Panc1 (cell line): ENCODE measurements at regions not wholly inside any gene's neighbourhood (a gene's known extent, or its start where the extent isn't known, plus 50 kb on each side); places are given as distances from the start of the nearest gene placed in this dataset.

Experiments
- POLR2AphosphoS5 ChIP-seq: IDR thresholded peaks from 2 replicates; pipeline ENCODE4 v1.6.1; 2012; ENCODE audit warnings: mild to moderate bottlenecking, low read depth, low read length, moderate library complexity
- REST ChIP-seq, 2 experiments: IDR thresholded peaks; 2 replicates each; pipeline ENCODE4 v1.6.1; 2011 to 2012; ENCODE audit warnings: low read depth in 2 of 2, control low read depth in 1 of 2, low read length in 1 of 2, mild to moderate bottlenecking in 1 of 2, moderate library complexity in 1 of 2; ENCODE audit not compliant: insufficient read depth in 1 of 2
- SIN3A ChIP-seq: IDR thresholded peaks from 2 replicates; pipeline ENCODE4 v1.6.1; 2012; ENCODE audit warnings: low read depth, mild to moderate bottlenecking, low read length, moderate library complexity, borderline replicate concordance; ENCODE audit not compliant: insufficient read depth
- TF ChIP-seq, protein P1 (sequence below): fragments of 450-650 bp; IDR thresholded peaks from 2 replicates; pipeline ENCODE4 v1.5.1; 2017; ENCODE audit warnings: mild to moderate bottlenecking

DNA sequence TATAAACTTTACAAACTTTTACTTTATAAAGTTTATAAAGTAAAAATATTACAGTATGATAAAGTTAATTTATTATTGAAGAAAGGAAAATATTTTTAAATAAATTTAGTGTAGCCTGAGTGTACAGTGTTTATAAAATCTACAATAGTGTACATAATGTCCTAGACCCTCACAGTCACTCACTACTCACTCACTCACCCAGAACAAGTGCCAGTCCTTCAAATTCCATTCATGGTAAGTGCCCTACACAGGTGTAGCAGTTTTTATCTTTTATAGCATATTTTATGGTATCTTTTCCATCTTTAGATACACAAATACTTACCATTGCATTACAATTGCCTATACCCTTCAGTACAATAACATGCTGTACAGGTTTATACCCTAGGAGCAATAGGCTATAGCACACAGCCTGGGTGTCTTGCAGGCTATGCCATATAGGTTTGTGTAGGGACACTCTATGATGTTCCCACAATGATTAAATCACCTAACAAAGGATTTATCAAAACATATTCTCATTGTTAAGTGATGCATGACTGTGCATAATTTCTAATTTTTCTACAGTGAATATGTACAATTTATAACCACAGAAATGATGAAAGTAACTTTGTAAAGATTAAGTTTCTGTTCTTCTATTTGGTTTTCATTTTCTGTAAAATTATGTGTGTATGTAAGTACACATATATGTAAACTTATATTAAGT, 98.0 kb downstream of the SPRY2 start:
- TF ChIP-seq, protein P1, sequence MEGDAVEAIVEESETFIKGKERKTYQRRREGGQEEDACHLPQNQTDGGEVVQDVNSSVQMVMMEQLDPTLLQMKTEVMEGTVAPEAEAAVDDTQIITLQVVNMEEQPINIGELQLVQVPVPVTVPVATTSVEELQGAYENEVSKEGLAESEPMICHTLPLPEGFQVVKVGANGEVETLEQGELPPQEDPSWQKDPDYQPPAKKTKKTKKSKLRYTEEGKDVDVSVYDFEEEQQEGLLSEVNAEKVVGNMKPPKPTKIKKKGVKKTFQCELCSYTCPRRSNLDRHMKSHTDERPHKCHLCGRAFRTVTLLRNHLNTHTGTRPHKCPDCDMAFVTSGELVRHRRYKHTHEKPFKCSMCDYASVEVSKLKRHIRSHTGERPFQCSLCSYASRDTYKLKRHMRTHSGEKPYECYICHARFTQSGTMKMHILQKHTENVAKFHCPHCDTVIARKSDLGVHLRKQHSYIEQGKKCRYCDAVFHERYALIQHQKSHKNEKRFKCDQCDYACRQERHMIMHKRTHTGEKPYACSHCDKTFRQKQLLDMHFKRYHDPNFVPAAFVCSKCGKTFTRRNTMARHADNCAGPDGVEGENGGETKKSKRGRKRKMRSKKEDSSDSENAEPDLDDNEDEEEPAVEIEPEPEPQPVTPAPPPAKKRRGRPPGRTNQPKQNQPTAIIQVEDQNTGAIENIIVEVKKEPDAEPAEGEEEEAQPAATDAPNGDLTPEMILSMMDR, result no peak
- TF ChIP-seq REST (IDR thresholded peaks at IDR 0.05; ENCODE audit: insufficient read depth in 1 of 2, low read depth in 2 of 2, low read length in 1 of 2), result no peak
- no peak for TF ChIP-seq POLR2AphosphoS5
- TF ChIP-seq SIN3A, result no peak
